ENCODE measurements at regions not wholly inside any gene's neighbourhood (a gene's known extent, or its start where the extent isn't known, plus 50 kb on each side); places are given as distances from the start of the nearest gene placed in this dataset.
"Not testable (repeated sequence)": the region's sequence is repeated elsewhere in the genome, so short reads cannot be mapped to it uniquely, and the experiment has no call there.

DNA sequence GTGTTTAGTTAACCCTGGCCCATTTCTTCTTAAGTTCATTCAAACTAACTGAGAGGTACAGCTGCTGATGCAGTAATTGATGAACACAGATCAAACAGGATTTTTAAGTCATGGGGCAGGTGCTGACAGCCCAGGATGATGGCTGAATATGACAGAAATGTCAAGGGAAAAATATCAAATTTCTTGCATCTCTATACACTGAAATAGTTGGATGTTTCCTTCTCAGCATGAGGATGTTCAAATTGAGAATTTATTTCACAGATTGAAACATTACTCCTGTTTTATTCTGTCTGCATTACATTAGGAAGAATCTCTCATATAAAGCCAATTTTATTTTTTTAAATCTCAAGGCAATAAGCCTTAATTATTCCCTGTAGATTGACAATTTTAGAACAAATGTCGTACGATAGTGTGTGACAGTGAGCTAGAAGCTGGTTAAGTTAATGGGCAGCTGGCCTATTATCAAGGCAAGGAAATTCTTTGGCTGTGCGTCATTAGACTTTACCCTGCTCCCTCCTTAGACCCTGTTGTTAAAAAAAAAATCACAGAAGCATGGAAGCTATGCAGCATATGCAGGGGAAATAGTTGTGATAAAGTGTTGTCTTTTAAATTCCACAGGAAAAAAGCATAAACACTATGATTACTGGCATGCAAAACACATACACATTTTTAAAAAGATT, 183.8 kb upstream of the KCNMB2 start:
- DNase-seq, result no peak

DNA sequence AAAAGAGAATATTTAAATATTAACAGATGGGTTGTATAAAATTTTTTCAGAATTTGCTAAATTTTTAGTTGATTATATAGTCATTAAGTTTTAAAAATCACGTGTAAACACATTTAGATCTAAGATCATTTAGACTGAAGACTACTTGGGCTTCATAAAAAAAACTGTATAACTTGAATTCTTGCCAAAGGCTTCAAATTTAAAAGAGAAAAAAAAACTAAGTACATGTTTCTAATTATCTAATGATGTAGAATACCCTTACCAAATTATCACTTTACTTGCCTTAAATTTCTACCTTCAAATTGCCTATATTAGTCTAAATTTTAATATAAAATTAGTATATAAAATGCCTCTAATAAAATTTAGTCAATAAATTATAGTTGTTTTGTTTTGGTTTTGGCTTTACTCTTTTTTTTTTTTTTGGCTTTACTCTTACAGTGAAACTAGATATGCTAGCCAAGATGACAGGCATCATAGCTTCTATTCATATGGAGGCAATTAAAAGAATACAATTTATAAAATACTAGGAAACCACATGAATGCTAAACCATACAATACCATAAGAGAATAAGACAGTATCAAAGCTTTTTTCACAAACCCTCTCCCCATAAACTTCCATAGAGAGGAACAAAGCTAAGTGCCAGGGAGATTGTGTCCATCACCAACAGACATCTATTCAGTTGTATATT, 183.1 kb upstream of the KCNMB2 start:
- no peak for DNase-seq

DNA sequence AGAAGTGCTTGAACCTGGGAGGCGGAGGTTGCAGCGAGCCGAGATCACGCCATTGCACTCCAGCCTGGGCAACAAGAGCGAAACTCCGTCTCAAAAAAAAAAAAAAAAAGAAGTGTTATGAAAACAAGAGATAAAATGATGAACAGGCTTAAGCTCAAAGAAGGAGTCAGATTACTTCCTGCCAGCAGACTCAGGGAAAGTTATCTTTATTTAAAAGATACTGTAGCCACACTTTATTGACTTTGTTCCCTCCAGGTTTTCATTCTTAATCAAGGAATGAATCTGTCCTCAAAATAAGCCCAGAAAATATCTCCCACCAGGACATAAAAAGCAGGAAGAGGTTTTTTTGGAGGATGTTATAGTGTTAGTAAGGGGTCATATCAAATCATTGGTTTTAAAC, 176.5 kb upstream of the KCNMB2 start:
- no peak for DNase-seq

DNA sequence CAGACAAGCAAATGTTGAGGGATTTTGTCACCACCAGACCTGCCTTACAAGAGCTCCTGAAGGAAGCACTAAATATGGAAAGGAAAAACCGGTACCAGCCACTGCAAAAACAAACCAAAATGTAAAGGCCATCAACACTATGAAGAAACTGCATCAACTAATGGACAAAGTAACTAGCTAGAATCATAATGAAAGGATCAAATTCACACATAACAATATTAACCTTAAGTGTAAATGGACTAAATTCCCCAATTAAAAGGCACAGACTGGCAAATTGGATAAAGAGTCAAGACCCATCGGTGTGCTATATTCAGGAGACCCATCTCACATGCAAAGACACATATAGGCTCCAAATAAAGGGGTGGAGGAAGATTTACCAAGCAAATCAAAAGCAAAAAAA, 173.2 kb upstream of the KCNMB2 start:
- DNase-seq, result not testable (repeated sequence)

DNA sequence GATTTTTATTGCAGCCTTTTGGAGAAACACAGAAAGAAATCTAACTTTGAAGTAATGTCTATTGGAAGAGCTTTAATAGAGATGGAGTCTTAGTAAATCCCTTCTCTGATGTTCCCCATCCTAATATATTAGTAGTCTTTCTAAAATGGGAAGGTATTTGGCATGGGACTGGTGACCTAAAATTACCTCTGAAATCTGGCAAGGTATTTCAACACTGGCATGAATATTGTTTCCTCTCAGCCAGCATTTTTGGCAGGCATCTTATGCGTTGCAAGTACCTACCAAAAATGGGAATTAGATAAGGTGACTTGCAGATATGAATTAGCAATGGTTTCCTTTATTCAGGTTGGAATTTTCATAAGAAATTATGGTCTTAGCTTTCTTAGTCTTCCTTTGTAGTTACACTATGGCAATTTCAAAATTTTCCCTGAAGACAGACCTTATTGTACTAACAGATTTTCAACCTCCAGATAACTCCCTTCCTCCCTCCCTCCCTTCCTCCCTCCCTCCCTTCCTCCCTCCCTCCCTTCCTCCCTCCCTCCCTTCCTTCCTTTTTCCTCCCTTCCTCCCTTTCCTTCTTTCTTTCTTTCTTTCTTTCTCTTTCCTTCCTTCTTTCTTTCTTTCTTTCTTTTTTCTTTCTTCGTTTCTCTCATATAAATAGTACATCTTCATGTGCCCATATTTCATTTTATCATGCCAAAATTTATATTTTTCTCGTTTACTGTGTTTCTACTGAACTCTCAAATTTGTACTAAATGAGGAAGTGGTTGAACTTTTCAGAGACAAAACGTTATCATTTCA, 168.2 kb upstream of the KCNMB2 start:
- DNase-seq, result no peak

DNA sequence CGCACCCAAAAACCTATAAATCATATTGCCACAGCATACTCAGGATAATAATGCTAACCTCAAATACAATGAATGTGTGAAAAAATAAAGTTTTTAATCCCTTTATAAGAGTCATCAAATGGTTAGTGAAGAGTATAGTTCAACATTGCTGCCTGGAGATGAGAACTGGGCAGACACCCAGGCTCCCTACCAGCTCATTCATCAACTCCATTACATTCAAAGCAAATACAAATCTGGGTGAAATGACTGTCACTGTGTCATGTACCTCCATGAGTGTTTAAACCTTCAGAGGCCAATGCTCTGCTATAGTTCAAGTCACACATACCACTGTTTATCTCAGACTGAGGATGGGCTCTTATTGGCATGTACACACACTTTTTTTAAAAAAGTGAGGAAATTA, 167.2 kb upstream of the KCNMB2 start:
- no peak for DNase-seq

DNA sequence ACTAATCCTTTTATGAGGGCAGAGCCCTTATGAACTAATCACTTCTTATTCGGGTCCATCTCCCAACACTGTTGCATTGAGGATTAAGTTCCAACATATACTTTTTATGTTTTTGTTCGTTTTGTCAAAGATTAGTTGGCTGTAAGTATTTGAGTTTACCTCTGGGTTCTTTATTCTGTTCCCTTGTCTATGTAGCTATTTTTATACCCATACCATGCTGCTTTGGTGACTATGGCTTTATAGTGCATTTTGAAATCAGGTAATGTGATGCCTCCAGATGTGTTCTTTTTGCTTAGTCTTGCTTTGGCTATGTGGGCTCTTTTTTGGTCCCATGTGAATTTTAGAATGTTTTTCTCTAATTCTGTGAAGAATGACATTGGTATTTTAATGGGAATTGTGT, 166.4 kb upstream of the KCNMB2 start:
- no peak for DNase-seq

DNA sequence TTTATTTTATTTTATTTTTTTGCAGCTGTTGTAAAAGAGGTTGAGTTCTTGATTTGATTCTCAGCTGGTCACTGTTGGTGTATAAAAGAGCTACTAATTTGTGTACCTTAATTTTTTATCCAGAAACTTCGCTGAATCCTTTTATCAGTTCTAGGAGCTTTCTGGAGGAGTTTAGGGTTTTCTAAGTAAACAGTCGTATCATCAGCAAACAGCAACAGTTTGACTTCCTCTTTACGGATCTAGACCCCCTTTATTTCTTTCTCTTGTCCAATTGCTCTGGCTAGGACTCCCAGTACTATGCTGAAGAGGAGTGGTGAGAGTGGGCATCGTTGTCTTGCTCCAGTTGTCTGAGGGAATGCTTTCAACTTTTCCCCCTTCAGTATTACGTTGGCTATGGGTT, 165.8 kb upstream of the KCNMB2 start:
- no peak for DNase-seq

DNA sequence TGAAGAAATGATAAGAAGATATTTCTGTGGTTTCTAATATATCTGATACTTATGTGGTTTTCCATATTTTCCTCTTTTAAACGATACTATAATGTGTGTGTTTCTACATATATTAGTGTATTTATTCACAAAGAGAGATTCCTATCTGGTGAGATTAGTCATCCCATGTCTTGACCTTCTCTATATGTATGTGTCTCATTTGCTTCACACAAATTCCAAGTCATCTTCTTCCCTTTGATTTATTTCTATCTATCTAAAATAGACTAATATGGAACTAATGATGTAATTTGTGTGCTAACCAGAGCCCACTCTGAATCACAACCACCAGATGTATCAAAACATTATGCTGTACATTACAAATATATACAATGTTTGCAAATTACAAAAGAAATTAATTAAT, 154.7 kb upstream of the KCNMB2 start:
- DNase-seq, result no peak

DNA sequence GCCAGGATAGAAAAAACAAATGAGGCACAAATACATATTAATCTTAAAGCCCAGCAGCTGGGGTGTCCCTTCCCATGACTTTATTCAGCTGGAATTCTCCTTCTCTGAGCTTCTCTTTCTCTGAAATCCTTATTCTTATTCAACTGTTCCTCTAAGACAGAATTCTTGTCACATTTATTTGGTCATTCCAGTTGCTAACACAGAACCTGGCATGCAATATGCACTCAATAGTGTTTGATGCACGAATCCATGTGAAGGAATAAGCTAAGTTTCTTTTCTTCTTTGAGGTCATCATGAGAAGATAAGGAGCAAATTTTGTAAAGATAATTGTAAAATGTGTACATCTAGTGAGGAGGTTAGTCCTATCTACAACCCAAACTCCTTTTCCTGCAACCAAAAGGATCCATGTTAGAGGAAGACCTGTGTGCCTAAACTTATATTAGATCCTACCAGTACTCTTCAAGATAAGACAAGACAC, 154.2 kb upstream of the KCNMB2 start:
- DNase-seq, result no peak

DNA sequence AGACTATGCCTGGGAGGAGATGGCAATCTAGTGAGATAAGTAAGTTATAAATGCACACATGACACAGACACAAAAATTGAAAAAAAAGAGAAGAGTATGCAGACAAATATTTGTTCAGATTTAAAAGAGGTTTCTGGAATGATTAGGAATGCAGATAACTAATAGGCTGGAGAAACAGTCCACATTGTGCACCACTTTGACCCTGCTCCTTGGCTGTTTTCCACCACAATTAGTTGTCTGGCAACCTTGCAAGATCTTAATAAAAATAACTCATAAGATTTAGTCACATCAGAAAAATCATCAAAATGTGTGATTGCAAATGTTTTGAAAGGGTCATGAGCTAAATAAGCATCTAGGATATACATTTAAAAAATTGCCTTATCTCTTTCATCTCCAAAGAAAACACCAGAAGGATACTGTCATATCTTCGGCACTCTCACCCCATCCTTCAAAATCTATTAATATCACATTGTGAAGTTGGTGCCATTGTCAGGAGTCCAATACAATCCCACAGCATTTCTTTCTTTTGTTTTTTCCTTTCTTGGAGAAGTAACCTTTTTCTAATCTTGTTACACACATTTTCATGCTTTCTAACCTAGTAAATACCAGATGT, 153.7 kb upstream of the KCNMB2 start:
- DNase-seq, result no peak

DNA sequence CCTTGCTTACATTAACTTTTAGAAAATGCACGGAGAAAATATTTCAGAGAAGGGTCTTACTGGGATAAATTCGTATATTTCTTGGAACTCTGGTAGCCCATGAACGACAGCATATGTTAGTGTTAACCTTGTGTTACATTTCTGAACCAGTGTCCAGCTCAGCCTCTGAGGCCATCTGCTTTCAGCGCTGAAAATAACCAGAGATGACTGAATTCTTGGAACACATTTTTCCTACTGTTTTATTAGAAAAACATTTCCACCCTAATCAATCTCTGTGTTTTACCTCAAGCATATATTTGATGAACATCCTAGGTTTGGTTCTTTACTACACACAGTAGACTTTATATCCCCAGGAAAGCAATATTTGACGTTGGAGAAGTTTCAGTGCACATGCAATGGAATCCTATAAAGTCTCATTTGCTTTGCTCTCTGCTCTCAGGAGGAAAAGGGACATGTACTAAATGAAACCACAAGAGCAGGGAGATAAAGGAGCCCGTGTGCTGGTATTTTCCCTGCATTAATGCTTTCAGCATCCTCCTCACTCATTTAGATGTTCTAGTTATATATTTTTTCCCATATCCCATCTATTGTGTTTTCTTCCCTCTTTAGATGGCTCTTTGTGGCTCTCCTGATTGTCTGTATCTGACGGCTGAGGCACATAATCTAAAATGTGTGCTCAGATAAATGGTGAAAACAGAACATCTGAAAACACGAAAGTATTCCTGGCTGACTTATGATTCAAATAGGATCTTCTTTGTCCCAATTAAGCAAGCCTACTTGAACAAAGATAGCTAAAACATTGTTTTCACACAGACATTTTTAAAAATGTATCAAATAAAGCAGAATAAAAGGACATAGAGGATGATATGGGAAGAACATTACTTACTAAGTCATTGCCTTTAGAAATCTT, 151.7 kb upstream of the KCNMB2 start:
- DNase-seq, result no peak

DNA sequence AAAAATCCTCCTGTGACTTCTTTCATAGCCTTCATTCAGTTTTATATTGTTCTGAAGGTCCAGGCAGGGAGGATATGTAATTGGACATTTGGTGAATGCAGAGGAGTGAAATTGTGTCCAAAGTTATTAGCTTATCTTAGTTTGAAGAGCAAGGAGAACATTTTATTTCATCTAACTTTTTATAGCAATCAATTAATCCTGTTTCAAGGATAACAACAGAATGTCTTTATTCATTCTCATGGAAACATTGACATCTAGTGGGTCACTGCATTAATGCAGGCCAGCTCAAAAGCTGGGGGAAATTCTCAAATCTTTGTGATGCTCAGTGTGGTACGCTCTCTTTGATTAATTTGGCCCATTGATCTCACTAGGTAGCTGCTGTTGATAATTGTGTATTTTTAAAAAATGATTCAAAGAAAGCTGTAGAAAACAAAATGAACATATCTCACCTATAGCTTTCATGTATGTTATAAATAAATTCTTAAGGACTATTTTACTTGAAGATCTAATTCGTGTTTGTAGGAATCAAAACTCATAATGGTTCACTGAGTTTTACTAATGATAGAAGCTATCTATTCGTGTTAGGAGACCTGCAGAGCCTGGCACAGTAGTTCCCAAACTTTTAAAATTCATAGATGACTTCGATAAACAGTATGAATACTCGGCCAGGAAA, 150.8 kb upstream of the KCNMB2 start:
- peak; percentile 35 for DNase-seq

DNA sequence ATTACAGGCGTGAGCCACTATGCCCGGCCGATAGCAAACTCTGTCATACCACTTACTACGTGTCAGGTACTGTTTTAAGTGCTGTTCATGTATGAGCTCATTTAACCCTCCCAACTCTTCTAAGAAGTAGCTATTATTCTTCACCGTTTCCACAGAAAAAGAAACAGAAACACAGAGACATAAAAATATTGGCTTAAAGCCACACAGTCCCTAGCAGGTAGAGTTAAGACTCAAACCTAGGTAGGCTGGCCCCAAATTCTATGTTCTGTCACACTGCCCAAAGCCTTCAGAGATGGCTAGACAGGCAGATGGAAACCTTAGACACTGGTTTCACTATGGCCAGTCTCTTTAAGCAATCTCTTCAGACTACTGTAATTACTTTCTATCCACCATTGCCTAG, 149.8 kb upstream of the KCNMB2 start:
- peak; percentile 41 for DNase-seq

DNA sequence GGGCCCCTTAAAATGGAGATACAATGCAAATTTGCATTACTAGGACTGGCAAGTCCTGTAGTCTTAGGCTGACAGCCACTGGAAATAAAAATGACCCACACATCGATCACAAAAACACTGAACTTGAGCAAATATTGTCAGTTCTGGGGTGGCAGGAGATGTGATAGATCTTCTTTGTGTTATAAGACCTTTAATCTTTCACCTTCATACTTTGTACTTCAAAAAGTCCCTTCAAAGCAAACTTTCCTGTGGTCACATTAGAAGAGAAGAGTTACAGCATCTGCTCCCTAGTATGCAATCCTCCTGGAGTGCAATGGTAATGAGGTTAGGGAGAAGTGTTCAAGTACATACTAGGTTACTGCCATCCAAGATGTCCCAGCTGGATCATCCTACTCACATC, 149.4 kb upstream of the KCNMB2 start:
- no peak for DNase-seq

DNA sequence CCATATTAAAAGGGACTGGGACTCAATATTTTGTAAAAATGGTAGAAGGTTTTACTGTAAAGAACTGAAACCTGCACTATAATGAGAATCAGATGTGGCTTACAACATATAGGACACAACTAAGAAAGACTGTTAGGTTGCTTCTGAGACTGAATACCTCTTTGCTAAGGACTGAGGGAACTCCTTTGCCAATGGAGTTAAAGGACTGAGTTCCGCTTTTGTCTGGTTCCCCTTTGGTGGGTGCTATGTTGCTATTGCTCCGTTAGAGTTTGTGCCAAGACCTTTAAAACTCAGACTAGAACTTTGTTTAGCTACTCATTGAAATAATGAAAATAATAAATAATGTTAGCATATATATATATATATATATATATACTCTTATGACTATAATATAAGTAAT, 147.8 kb upstream of the KCNMB2 start:
- DNase-seq, result no peak

DNA sequence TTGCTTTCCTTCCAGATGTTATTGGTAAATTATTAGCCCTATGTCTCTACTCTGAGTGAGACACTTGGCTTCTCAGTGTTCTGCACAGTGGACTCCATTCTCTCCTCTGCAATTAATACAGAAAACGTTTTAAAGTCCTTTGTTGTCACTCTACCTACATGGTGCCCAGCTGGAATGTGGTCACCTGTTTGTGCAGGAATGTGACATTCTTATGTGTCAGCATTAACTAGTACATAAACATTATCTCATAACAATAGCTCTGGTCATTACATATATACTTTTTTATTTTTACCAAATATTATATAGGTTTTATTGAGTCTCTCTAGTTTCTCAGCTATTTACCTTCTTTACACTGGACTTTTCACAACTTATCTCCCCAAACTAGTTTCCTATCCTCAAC, 147.0 kb upstream of the KCNMB2 start:
- no peak for DNase-seq

DNA sequence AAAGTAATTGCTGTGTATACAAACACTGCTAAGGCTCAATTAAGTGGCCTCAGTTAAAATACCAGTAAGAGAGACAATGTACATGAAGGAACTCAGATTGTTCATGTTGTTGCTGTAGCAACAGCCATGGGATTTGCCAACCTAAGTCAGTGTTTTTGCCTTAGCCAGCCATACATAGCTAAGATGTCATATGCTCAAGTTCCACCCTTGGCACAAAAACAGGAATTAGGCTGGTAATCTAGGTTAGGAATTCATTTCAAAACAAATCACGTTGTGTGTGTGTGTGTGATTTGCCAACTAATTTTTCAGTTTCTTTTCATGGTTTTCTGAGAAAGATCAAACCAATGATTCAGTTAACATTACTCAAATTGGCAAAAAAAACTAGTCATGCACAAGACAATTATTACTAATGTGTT, 143.7 kb upstream of the KCNMB2 start:
- peak; percentile 58 for DNase-seq

DNA sequence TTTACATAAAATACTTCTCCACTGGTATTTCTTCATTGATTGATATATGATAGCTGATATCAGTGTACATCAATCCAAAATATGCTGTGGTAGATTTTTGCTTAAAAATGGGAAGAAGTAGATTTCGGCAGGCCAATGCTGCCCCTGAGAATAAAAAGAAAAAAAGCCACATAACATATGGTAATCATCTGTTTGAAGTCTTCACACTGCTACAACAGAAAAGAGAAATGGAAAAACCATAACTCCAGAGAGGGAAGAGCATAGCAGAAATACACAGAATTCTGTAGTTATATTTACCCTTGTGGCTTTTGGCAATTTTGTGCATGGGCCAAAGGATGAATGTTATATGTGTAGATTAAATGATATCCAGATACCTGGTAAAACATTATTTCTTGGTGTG, 143.1 kb upstream of the KCNMB2 start:
- DNase-seq, result no peak

DNA sequence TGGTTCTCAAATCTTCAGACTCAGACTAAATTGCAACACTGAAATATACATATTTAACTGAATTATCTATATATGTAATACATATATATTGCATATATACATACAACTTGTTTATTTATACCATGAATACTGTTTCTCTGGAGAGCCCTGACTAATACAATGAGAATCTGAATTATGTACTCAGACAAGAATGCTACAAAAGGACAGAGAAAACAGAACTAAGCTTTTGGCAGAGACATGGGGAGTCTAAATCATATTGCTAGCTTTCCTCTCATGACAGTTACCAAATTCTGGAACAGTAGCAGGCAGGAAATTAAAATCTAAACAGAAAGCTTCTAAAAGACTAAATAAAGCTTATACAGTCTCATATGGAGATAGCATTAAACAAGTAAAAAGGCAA, 142.4 kb upstream of the KCNMB2 start:
- DNase-seq, result no peak

DNA sequence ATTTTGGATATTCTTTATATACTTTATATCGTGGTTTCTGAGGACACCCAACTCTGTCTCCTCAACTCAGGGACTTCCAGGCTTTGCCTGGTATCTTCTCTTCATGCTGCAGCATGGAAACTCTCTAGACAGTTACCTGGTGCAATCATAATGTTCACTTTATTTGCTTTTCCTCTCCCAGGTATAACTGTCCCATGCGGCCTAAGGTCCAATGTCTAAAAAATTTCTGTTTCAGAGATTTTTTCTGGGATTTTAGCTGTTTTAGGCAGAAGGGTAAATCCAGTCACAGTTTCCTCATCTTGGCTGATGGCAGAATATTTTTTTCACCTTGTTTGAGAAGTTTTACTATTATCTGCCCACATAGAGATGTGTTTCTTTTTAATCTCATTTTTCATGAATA, 139.9 kb upstream of the KCNMB2 start:
- DNase-seq, result no peak

DNA sequence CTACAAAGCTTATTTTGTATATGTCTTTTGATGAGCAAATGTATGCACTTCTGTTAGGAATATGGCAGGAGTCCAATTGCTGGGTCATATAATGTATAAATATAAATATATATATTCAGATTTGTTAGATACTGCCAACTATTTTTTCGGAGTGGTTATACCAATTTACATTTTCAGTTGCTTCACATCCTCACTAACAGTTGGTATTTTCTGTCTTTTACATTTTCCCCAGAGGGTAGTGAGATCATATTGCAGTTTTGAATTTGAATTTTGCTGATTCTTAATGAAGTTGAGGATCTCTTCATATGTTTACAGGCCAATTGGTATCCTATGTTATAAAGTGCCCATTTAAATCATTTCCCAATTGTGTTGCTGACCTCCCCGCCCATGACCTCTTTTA, 139.0 kb upstream of the KCNMB2 start:
- no peak for DNase-seq
